ENCODE measurements at regions not wholly inside any gene's neighbourhood (a gene's known extent, or its start where the extent isn't known, plus 50 kb on each side); places are given as distances from the start of the nearest gene placed in this dataset.

DNA sequence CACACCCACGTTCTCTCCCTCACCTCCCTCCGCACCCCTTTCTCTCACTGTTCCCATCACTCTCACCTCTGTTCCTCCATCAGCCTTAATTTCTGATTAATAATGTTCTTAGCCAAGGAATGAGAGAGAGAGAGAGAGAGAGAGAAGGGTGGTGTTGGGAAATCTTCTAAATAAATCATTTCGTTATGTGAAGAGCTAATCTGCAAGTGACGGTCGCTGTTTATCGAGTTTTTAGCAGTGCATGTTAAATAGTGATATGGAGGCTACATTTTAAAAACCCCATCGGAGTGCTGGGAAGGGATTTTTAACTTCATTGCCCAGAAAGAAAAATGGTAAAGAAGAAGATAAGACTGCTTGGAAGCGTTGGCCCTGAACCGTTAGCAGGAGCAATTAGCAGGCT, 203.3 kb upstream of the LHX5 start:
- Histone ChIP-seq H3K79me2 (ENCODE audit: insufficient read depth, low read length) (no peaks in the 10 kb centered on the region), H3K27me3 (ENCODE audit: low read length) (no peaks in the 10 kb centered on the region; the same call in 1 of the 2 replicates)
- no peak for TF ChIP-seq EZH2phosphoT487 (conservative IDR thresholded peaks at IDR 0.05; ENCODE audit: low read length)
- TF ChIP-seq, protein P1, sequence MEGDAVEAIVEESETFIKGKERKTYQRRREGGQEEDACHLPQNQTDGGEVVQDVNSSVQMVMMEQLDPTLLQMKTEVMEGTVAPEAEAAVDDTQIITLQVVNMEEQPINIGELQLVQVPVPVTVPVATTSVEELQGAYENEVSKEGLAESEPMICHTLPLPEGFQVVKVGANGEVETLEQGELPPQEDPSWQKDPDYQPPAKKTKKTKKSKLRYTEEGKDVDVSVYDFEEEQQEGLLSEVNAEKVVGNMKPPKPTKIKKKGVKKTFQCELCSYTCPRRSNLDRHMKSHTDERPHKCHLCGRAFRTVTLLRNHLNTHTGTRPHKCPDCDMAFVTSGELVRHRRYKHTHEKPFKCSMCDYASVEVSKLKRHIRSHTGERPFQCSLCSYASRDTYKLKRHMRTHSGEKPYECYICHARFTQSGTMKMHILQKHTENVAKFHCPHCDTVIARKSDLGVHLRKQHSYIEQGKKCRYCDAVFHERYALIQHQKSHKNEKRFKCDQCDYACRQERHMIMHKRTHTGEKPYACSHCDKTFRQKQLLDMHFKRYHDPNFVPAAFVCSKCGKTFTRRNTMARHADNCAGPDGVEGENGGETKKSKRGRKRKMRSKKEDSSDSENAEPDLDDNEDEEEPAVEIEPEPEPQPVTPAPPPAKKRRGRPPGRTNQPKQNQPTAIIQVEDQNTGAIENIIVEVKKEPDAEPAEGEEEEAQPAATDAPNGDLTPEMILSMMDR (IDR thresholded peaks at IDR 0.05; ENCODE audit: insufficient read depth, low read length, poor library complexity, severe bottlenecking) = no peak

DNA sequence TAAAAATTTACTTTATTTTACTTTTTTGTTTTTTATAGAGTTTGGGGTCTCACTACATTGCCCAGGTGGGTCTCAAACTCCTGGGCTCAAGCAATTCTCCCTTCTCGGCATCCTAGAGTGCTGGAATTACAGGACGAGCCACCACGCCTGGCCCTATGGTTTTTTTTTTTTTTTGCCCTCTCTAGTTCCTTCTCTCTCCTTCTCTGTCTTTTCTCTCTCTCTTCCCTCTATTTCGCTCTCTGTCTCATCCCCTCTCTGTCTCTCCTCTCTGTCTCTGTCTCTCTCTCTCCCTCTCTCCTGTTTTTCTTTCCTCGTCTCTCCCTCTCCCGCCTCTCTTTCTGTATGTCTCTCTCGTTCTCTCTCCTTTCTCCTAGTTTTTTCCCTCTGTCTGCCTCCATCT, 202.6 kb upstream of the LHX5 start:
- Histone ChIP-seq H2AFZ (ENCODE audit: low read depth, low read length, severe bottlenecking) (no peak overlapping the region), H3K79me2 (ENCODE audit: insufficient read depth, low read length) (no peaks in the 10 kb centered on the region), H3K4me2 (ENCODE audit: low read depth, low read length, poor library complexity, severe bottlenecking) (no peak overlapping the region), H3K36me3 (ENCODE audit: low read length) (no peaks in the 10 kb centered on the region), H4K20me1 (ENCODE audit: low read depth, low read length) (no peaks in the 10 kb centered on the region), H3K9me3 (ENCODE audit: insufficient read depth, low read length) (no peaks in the 10 kb centered on the region), H3K27me3 (ENCODE audit: low read length) (no peaks in the 10 kb centered on the region; the same call in 1 of the 2 replicates), H3K4me3 (ENCODE audit: insufficient read depth, low read length, poor library complexity, severe bottlenecking) (no peak overlapping the region), H3K9ac (ENCODE audit: low read length) (no peak overlapping the region), H3F3A (ENCODE audit: insufficient read depth) (no peaks in the 10 kb centered on the region), H3K9me2 (replicated peaks; ENCODE audit: insufficient read depth, low read length) (no peaks in the 10 kb centered on the region), H3K27ac (ENCODE audit: low read depth, low read length) (no peak overlapping the region)
- TF ChIP-seq, protein P1 (IDR thresholded peaks at IDR 0.05; ENCODE audit: insufficient read depth, low read length, poor library complexity, severe bottlenecking) = no peak
- no peak for TF ChIP-seq EZH2phosphoT487 (conservative IDR thresholded peaks at IDR 0.05; ENCODE audit: low read length)

More for the DNA sequence above, 203.3 kb upstream of the LHX5 start:
- H3K9ac ChIP-seq (ENCODE audit: low read length) = no peak overlapping the region
- H3K36me3 ChIP-seq (ENCODE audit: low read length) = no peaks in the 10 kb centered on the region
- H2AFZ ChIP-seq (ENCODE audit: low read depth, low read length, severe bottlenecking) = no peak overlapping the region
- H3K4me3 ChIP-seq (ENCODE audit: insufficient read depth, low read length, poor library complexity, severe bottlenecking) = no peak overlapping the region
- H3F3A ChIP-seq (ENCODE audit: insufficient read depth) = no peaks in the 10 kb centered on the region
- H3K9me3 ChIP-seq (ENCODE audit: insufficient read depth, low read length) = no peaks in the 10 kb centered on the region
- H3K27ac ChIP-seq (ENCODE audit: low read depth, low read length) = no peak overlapping the region
- H3K4me2 ChIP-seq (ENCODE audit: low read depth, low read length, poor library complexity, severe bottlenecking) = no peak overlapping the region
- no peaks in the 10 kb centered on the region for H4K20me1 ChIP-seq (ENCODE audit: low read depth, low read length)
- H3K9me2 ChIP-seq (replicated peaks; ENCODE audit: insufficient read depth, low read length) = no peaks in the 10 kb centered on the region

DNA sequence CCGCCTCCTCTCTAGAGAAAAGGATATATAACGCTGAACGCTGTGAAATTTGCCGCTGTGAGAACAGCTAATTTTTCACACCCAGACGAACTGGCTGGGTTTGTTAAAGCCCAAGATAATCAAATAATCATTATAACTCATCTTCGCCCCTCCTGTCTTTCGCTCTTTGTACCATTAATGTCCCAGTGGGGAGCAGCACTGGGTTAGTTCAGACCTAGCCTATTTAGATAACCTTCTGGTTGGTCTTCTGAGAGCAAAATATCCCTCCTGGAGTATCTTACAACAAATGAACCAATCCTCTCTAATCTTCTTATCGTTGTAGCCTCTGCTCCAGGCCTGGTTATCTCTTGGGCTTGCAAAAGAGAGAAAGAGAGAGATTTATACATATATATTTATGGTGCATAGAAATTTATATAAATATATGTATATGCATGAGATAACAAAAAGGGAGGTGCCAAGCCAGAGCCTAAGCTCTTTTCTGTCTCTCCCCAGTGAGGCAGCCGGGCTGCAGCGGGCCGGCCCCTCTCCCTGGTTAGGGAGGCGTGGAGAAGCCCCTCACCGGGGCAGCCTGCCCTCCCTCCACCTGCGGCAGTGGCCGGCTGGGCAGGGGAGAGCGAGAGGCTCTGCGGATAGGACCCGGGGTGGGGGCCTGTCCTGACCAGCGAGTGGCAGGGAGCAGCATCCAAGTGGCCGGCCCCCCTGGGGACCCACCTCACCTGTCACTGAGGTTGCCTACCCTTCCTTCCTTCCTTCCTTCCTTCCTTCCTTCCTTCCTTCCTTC, 202.0 kb upstream of the LHX5 start:
- Histone ChIP-seq H3K4me3 (ENCODE audit: insufficient read depth, low read length, poor library complexity, severe bottlenecking) (no peak overlapping the region), H3K4me2 (ENCODE audit: low read depth, low read length, poor library complexity, severe bottlenecking) (no peak overlapping the region), H3K27ac (ENCODE audit: low read depth, low read length) (no peak overlapping the region), H3K9ac (ENCODE audit: low read length) (no peak overlapping the region), H2AFZ (ENCODE audit: low read depth, low read length, severe bottlenecking) (no peak overlapping the region), H3K9me3 (ENCODE audit: insufficient read depth, low read length) (no peaks in the 10 kb centered on the region), H3K36me3 (ENCODE audit: low read length) (no peaks in the 10 kb centered on the region), H3K79me2 (ENCODE audit: insufficient read depth, low read length) (no peaks in the 10 kb centered on the region), H3K27me3 (ENCODE audit: low read length) (no peaks in the 10 kb centered on the region; the same call in 1 of the 2 replicates), H3K9me2 (replicated peaks; ENCODE audit: insufficient read depth, low read length) (no peaks in the 10 kb centered on the region), H4K20me1 (ENCODE audit: low read depth, low read length) (no peaks in the 10 kb centered on the region), H3F3A (ENCODE audit: insufficient read depth) (no peaks in the 10 kb centered on the region)
- TF ChIP-seq EZH2phosphoT487 (conservative IDR thresholded peaks at IDR 0.05; ENCODE audit: low read length) = no peak
- TF ChIP-seq, protein P1 (IDR thresholded peaks at IDR 0.05; ENCODE audit: insufficient read depth, low read length, poor library complexity, severe bottlenecking) = no peak

Measured in SU-DHL-6 (cell line).